ENCODE measurements at regions not wholly inside any gene's neighbourhood (a gene's known extent, or its start where the extent isn't known, plus 50 kb on each side); places are given as distances from the start of the nearest gene placed in this dataset.

GRCh38 chr2:236782938-236783337 lies 213.3 kb downstream of the ACKR3 start:
- Histone ChIP-seq H3K79me1 (ENCODE audit: low read depth, low read length) (no peaks in the 10 kb centered on the region), H3K4ac (replicated peaks; ENCODE audit: insufficient read length, low read depth, low read length) (no peak overlapping the region), H2BK12ac (ENCODE audit: low read depth, low read length) (no peak overlapping the region), H2AFZ (ENCODE audit: low read length) (no peak overlapping the region), H4K20me1 (replicated peaks in 1 of 2; ENCODE audit: control insufficient read depth in 1 of 2, insufficient read depth in 2 of 2, low read length in 2 of 2) (no peaks in the 10 kb centered on the region), H2BK20ac (ENCODE audit: low read length) (no peak overlapping the region), H3K27ac (ENCODE audit: low read depth, low read length) (no peak overlapping the region), H3K23ac (ENCODE audit: insufficient read length) (no peak overlapping the region), H3K18ac (ENCODE audit: extremely low read depth, low read length) (no peak overlapping the region), H3K56ac (replicated peaks; ENCODE audit: insufficient read length, low read depth, low read length) (no peak overlapping the region), H2BK15ac (ENCODE audit: low read length) (no peak overlapping the region), H3K9me3 (ENCODE audit: insufficient read depth in 2 of 2, low read depth in 1 of 2, low read length in 1 of 2) (0 out of 4 replicates have a peak, but pooled peaks cover 0 to 3% of the 10 kb centered on the region in 2 experiments), H3K4me2 (ENCODE audit: insufficient read depth in 1 of 2, low read depth in 2 of 2, low read length in 2 of 2) (no peak overlapping the region), H3K79me2 (ENCODE audit: control insufficient read depth in 1 of 2, insufficient read depth in 2 of 2, low read length in 2 of 2) (no peaks in the 10 kb centered on the region), H4K91ac (replicated peaks; ENCODE audit: insufficient read length, low read length) (no peak overlapping the region), H3K23me2 (ENCODE audit: low read depth, low read length) (no peaks in the 10 kb centered on the region), H2BK120ac (replicated peaks; ENCODE audit: low read depth, low read length) (no peak overlapping the region), H4K8ac (ENCODE audit: extremely low read depth, insufficient read depth, low read length) (no peak overlapping the region), H4K5ac (ENCODE audit: insufficient read length, low read depth, low read length) (no peak overlapping the region), H3K14ac (ENCODE audit: insufficient read length) (no peak overlapping the region), H3K4me1 (replicated peaks in 1 of 4; ENCODE audit: control insufficient read depth in 3 of 4, insufficient read depth in 4 of 4, low read length in 3 of 4) (no peaks in the 10 kb centered on the region), H2BK5ac (ENCODE audit: low read depth, low read length) (no peak overlapping the region), H3K27me3 (replicated peaks in 1 of 4; ENCODE audit: control insufficient read depth in 3 of 4, extremely low read depth in 1 of 4, insufficient read depth in 3 of 4, low read length in 3 of 4) (no peaks in the 10 kb centered on the region), H3K9ac (replicated peaks in 1 of 4; ENCODE audit: extremely low read depth in 1 of 4, low read depth in 3 of 4, low read length in 3 of 4) (no peak overlapping the region), H3K4me3 (ENCODE audit: extremely low read depth in 1 of 4, insufficient read depth in 2 of 4, low read depth in 3 of 4, low read length in 4 of 4) (no peak overlapping the region), H2AK5ac (ENCODE audit: low read depth, low read length) (no peak overlapping the region), H3K36me3 (ENCODE audit: control insufficient read depth in 2 of 4, insufficient read depth in 4 of 4, low read length in 3 of 4) (no peaks in the 10 kb centered on the region)
- 84% methylated on average over 5 of the region's 5 CpGs; no CpG with 5 or more reads in 1 of the 2 experiments for WGBS, 2 experiments (ENCODE audit: extremely low coverage in 1 of 2, insufficient coverage in 1 of 2, insufficient read length in 1 of 2, insufficient replicate concordance in 2 of 2, low coverage in 1 of 2, low lambda C conversion rate in 2 of 2, missing lambda C conversion rate in 1 of 2)
- ChIA-PET CTCF (ENCODE audit: partially characterized antibody) (no interaction called here), POLR2A (ENCODE audit: partially characterized antibody) (no interaction called here)
- no peak for DNase-seq (ENCODE audit: low read depth in 1 of 2, low spot score in 2 of 2)
- no peak for FAIRE-seq
- TF ChIP-seq EGR1 (IDR thresholded peaks at IDR 0.05; ENCODE audit: borderline replicate concordance, low read depth, low read length), result no peak
- no peak for TF ChIP-seq ZNF274 (IDR thresholded peaks at IDR 0.05; ENCODE audit: borderline replicate concordance, extremely low read depth, low read length)
- no peak for TF ChIP-seq SIN3A (conservative IDR thresholded peaks at IDR 0.05 in 1 of 2, IDR thresholded peaks at IDR 0.05 in 1 of 2; ENCODE audit: low read depth in 1 of 2, low read length in 2 of 2)
- TF ChIP-seq HDAC2 (IDR thresholded peaks at IDR 0.05; ENCODE audit: borderline replicate concordance in 1 of 2, low read depth in 2 of 2, low read length in 2 of 2), result no peak
- TF ChIP-seq JUND (IDR thresholded peaks at IDR 0.05; ENCODE audit: low read length), result no peak
- TF ChIP-seq RAD21 (IDR thresholded peaks at IDR 0.05 in 1 of 2, conservative IDR thresholded peaks at IDR 0.05 in 1 of 2; ENCODE audit: low read depth in 2 of 2, low read length in 2 of 2), result no peak
- no peak for TF ChIP-seq SIRT6 (IDR thresholded peaks at IDR 0.05; ENCODE audit: low read length)
- no peak for TF ChIP-seq ATF3 (IDR thresholded peaks at IDR 0.05; ENCODE audit: insufficient read depth, low read depth, low read length)
- TF ChIP-seq GABPA (IDR thresholded peaks at IDR 0.05; ENCODE audit: borderline replicate concordance, insufficient read depth, low read length), result no peak
- TF ChIP-seq E2F6 (IDR thresholded peaks at IDR 0.05), result no peak
- no peak for TF ChIP-seq TCF12 (IDR thresholded peaks at IDR 0.05; ENCODE audit: low read depth, low read length)
- TF ChIP-seq TAF1 (IDR thresholded peaks at IDR 0.05; ENCODE audit: low read depth, low read length), result no peak
- no peak for TF ChIP-seq TAF7 (optimal IDR thresholded peaks at IDR 0.05; ENCODE audit: borderline replicate concordance, low read depth, low read length)

All from H1 (cell line).